GM12864 (cell line): ENCODE measurements at regions not wholly inside any gene's neighbourhood (a gene's known extent, or its start where the extent isn't known, plus 50 kb on each side); places are given as distances from the start of the nearest gene placed in this dataset.

ENCODE experiments used
- DNase-seq: peaks from one replicate; pipeline ENCODE4 v3.0.0-alpha.2; 2011; ENCODE audit warnings: low read depth
- H3K4me3 ChIP-seq: 2 replicates; pipeline ENCODE4 v1.5.1; 2011; ENCODE audit warnings: mild to moderate bottlenecking, low read depth, low read length, control low read depth
- CTCF ChIP-seq: IDR thresholded peaks from 2 replicates; pipeline ENCODE4 v1.5.1; 2011; ENCODE audit warnings: low read depth, mild to moderate bottlenecking, moderate library complexity, low read length, control low read depth, inconsistent platforms; ENCODE audit errors: missing control alignments

DNA sequence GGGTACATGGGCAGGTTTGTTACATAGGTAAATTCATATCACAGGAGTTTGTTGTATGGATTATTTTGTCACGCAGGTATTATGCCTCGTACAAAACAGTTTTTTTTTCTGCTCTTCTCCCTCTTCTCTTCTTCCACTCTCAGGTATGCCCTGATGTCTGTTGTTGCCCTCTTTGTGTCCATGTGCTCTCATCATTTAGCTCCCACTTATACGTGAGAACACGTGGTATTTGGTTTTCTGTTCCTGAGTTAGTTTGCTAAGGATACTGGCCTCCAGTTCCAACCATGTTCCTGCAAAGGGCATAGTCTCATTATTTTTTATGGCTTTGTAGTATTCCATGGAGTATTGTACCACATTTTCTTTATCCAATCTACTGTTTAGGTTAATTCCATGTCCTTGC is 65.7 kb downstream of the UNC5CL start:
- no peak overlapping the region for H3K4me3 ChIP-seq
- no peak for DNase-seq
- TF ChIP-seq CTCF = no peak

DNA sequence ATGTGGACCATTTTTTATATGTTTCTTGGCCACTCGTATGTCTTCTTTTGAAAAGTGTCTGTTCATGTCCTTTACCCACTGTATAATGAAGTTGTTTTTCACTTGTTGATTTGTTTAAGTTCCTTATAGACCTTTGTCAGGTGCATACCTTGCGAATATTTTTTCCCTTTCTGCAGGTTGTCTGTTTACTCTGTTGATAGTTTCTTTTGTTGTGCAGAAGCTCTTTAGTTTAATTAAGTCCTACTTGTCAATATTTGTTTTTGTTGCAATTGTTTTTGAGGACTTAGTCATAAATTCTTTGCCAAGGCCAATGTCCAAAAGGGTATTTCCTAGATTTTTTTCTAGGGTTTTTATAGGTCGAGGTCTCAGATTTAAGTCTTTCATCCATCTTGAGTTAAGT is 66.2 kb downstream of the UNC5CL start:
- no peak for DNase-seq
- H3K4me3 ChIP-seq = no peak overlapping the region
- no peak for TF ChIP-seq CTCF

- DNase-seq = no peak
These were observed 66.8 kb downstream of the UNC5CL start for GRCh38 chr6:40972190-40972589.

GRCh38 chr6:40968620-40969164 is 70.3 kb downstream of the UNC5CL start:
- no peak overlapping the region for H3K4me3 ChIP-seq
- no peak for DNase-seq
- TF ChIP-seq CTCF = no peak

More at GRCh38 chr6:40972190-40972589, 66.8 kb downstream of the UNC5CL start:
- H3K4me3 ChIP-seq = no peak overlapping the region
- no peak for TF ChIP-seq CTCF

GRCh38 chr6:40966860-40967259 is 72.2 kb downstream of the UNC5CL start:
- no peak for TF ChIP-seq CTCF
- H3K4me3 ChIP-seq = no peak overlapping the region
- no peak for DNase-seq

DNA sequence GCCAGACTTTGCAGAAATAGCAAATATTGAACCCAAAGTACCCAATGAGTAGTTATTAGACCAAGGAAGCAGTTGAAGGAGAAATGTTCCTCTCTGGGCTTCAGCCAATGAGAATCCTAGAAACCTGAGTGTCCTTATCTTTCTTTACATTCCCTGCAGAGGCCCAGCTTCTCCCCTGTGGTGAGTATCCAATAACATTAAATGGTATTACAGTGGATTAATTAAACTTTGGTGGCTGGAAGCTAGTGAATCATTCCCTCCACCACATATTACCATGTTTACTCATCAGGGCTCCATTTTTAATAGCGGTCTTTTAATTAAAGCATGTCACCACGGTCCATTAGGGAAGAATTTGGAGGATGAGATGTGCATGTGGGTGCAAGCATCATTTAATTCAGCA is 74.0 kb downstream of the UNC5CL start:
- DNase-seq = no peak
- no peak for TF ChIP-seq CTCF

GRCh38 chr6:40963019-40963418 is 76.0 kb downstream of the UNC5CL start:
- no peak for DNase-seq
- no peak for TF ChIP-seq CTCF
- H3K4me3 ChIP-seq = no peak overlapping the region

More for the DNA sequence above, 74.0 kb downstream of the UNC5CL start:
- H3K4me3 ChIP-seq = no peak overlapping the region
